Adrenal gland (tissue), 9 donors: ENCODE measurements at regions not wholly inside any gene's neighbourhood (a gene's known extent, or its start where the extent isn't known, plus 50 kb on each side); places are given as distances from the start of the nearest gene placed in this dataset.

ENCODE experiments used
- DNase-seq, 7 donors: peaks; one replicate each; pipeline ENCODE4 v3.0.0-alpha.2; 2019 to 2020
- H3K27ac ChIP-seq, 5 donors: fragments of 200-600 bp; sonication (generic) in 4 of 5; 1 replicate in 3 of 5; 2 replicates in 2 of 5; pipeline versions ENCODE4 v1.5.1 to v1.8.0; 2016 to 2020; ENCODE audit warnings: mild to moderate bottlenecking in 1 of 5
- H3K27me3 ChIP-seq: fragments of 200-600 bp; 2 replicates; pipeline ENCODE4 v1.8.0; 2021
- H3K36me3 ChIP-seq, 2 donors: fragments of 200-600 bp; replicated peaks in 1 of 2; 1 replicate in 1 of 2; 2 replicates in 1 of 2; pipeline versions ENCODE4 v1.5.1 to v1.8.0; 2018 to 2022
- H3K4me1 ChIP-seq, 2 donors: fragments of 200-600 bp; replicated peaks in 1 of 2; 1 replicate in 1 of 2; 2 replicates in 1 of 2; pipeline versions ENCODE4 v1.5.1 to v1.8.0; 2018 to 2021
- H3K4me3 ChIP-seq, 4 donors: fragments of 200-600 bp; sonication (generic) in 3 of 4; one replicate each; pipeline ENCODE4 v1.5.1; 2016 to 2018
- H3K9me3 ChIP-seq, 3 donors: fragments of 200-600 bp; sonication (generic) in 1 of 3; replicated peaks in 1 of 3; 1 replicate in 2 of 3; 2 replicates in 1 of 3; pipeline versions ENCODE4 v1.5.1 to v1.8.0; 2016 to 2021
- CTCF ChIP-seq, 6 experiments: fragments of 450-650 bp in 4 of 6; fragments of 200-600 bp in 2 of 6; sonication (generic) in 1 of 6; IDR thresholded peaks; 1 replicate in 5 of 6; 2 replicates in 1 of 6; pipeline versions ENCODE4 v1.5.1 to v1.8.0; 2016 to 2021; ENCODE audit warnings: antibody characterized with exemption in 6 of 6, mild to moderate bottlenecking in 2 of 6, moderate library complexity in 1 of 6
- POLR2A ChIP-seq, 2 donors: fragments of 450-650 bp; IDR thresholded peaks; one replicate each; pipeline ENCODE4 v1.6.1; 2017; ENCODE audit warnings: antibody characterized with exemption in 2 of 2, mild to moderate bottlenecking in 2 of 2, moderate library complexity in 1 of 2
- WGBS, 4 donors: extraction: QIAGEN DNeasy Blood & Tissue Kit in 2 of 4; methylation state at CpG; one replicate each; pipeline versions ENCODE4 v1.1.5 to v1.1.7; 2013 to 2017; 5-methylcytosine and 5-hydroxymethylcytosine counted together
- intact Hi-C, 2 donors: fragments of 100-400 bp; cut with DNase I; formaldehyde crosslinking; loops; one replicate each; pipeline versions ENCODE4 v1.14.1 to v1.15.0; 2022 to 2023
- donor health status: healthy with polysubstance abuse.
- donor health status: Bipolar disorder and iron deficiency.
- donor health status: DM: yes; HTN: yes; CAD: no.
- donor health status: DM: no; HTN: no; CAD: no.
- donor health status: DM: no; HTN: no; CAD: no.

DNA sequence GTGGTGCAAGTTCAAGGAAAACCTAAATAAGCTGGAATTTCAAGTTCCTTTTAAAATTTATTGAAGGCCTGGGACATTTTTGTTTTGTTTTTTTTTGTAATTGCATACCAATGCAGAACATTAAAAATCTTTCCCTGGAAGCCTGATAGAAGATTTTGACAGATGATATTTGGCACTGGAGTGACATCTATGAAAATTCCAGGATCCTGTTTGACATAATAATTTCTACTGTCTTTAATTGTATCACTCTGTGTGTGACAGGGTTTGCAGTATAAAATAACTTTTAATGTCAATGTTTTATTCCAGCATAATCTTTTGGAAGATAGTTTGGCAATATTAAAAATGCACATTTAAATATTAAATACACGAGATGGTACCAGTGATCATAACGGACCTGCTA lies 514.2 kb upstream of the ACO1 start:
- 52 to 68% (median 61%) methylated on average over 2 of the region's 2 CpGs for WGBS, 4 donors
- H3K27me3 ChIP-seq, result no peaks in the 10 kb centered on the region
- H3K4me1 ChIP-seq, result no peaks in the 10 kb centered on the region
- no peaks in the 10 kb centered on the region for H3K36me3 ChIP-seq
- intact Hi-C loops, result no loop called here
- no peak for TF ChIP-seq CTCF (IDR thresholded peaks at IDR 0.05)
- TF ChIP-seq POLR2A (IDR thresholded peaks at IDR 0.05), result no peak
- H3K4me3 ChIP-seq, result no peak overlapping the region
- peaks cover 0 to 4% (median 0%) of the 10 kb centered on the region in 3 donors for H3K9me3 ChIP-seq
- no peak for DNase-seq
- no peak overlapping the region for H3K27ac ChIP-seq

DNA sequence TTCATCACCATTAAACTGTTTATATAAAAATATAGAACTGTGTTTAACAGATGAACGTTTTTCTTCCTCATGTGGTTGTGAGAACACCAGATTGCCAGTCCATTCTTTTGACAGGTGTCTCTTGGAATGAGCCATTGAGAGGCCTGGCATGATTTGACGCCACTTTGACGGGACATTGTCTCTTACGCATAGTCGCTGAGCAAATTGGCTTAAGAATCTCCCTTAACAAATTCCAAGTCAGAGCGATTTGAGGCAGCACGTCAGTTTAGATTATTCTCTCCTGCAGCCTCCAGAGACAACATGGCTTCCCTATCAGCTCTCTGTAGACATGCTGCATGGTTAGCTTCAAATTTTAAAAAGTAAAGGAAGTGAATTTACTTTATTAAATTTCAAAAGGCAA lies 510.7 kb upstream of the ACO1 start:
- Histone ChIP-seq H3K4me3 (no peak overlapping the region), H3K4me1 (no peaks in the 10 kb centered on the region), H3K9me3 (no peaks in the 10 kb centered on the region), H3K27ac (no peak overlapping the region), H3K36me3 (no peaks in the 10 kb centered on the region), H3K27me3 (no peaks in the 10 kb centered on the region)
- 77 to 82% (median 79%) methylated on average over 7 of the region's 7 CpGs for WGBS, 4 donors
- intact Hi-C loops, result no loop called here
- no peak for TF ChIP-seq CTCF (IDR thresholded peaks at IDR 0.05)
- no peak for DNase-seq

GRCh38 chr9:31894008-31894407 lies 490.4 kb upstream of the ACO1 start:
- 21 to 36% (median 24%) methylated on average over 2 to 4 of the region's 4 CpGs for WGBS, 4 donors
- Histone ChIP-seq H3K4me1 (no peaks in the 10 kb centered on the region), H3K36me3 (no peaks in the 10 kb centered on the region), H3K4me3 (no peak overlapping the region), H3K27me3 (no peaks in the 10 kb centered on the region), H3K27ac (no peak overlapping the region), H3K9me3 (no peaks in the 10 kb centered on the region)
- TF ChIP-seq POLR2A (IDR thresholded peaks at IDR 0.05) (no peak), CTCF (IDR thresholded peaks at IDR 0.05) (no peak)
- intact Hi-C loops, result no loop called here
- DNase-seq, result no peak

DNA sequence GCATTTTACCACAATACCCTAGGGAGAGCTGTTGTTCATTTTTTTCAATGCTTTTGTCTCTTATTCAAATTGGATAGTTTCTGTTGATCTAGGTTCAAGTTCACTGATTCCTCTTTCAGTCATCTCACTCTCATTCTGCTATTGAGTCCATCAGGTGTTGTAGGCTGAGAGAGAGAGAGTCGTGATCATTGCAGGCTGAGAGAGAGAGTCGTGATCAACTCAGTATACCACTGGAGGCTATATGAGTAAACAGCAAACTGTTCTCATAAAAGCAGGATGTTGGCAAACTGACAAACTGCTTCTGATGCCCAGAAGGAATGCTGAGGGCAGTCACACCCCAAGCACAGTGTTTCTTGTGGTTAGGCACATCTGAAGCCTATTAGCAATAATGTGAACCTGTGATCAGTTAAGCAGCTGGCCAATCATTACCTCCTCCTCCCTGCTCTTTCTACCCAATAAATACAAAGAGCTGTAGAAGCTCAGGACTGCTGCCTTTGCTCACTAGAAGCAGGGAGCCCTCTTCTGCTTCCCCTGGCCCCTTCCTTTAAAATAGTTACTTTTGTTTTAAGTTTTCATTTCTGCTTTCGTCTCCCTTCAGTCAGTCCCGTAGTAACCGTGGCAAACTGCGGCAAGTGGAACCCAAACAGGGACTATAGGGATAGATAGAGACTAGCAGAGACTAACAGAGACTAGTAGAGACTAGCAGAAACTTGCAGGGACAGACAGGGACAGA lies 476.1 kb upstream of the ACO1 start:
- intact Hi-C loops, result no loop called here
- Histone ChIP-seq H3K36me3 (no peaks in the 10 kb centered on the region), H3K4me3 (no peak overlapping the region), H3K9me3 (no peaks in the 10 kb centered on the region), H3K27ac (no peak overlapping the region), H3K27me3 (no peaks in the 10 kb centered on the region), H3K4me1 (no peaks in the 10 kb centered on the region)
- whole genome bisulfite sequencing, 4 donors, result 80 to 93% (median 86%) methylated on average over 6 of the region's 6 CpGs
- TF ChIP-seq POLR2A (IDR thresholded peaks at IDR 0.05) (no peak), CTCF (IDR thresholded peaks at IDR 0.05) (no peak)
- DNase-seq, result no peak
